Uterus (tissue), 3 donors: ENCODE measurements at regions not wholly inside any gene's neighbourhood (a gene's known extent, or its start where the extent isn't known, plus 50 kb on each side); places are given as distances from the start of the nearest gene placed in this dataset.

Experiments
- DNase-seq, 2 donors: peaks; one replicate each; pipeline ENCODE4 v3.0.0-alpha.2; 2019 to 2020
- H3K27ac ChIP-seq, 2 donors: fragments of 200-600 bp; sonication (generic); 1 replicate in 1 of 2; 2 replicates in 1 of 2; pipeline ENCODE4 v1.5.1; 2016 to 2018
- H3K27me3 ChIP-seq, 2 donors: fragments of 200-600 bp; sonication (generic); one replicate each; pipeline ENCODE4 v1.5.1; 2018 to 2019; ENCODE audit warnings: control low read depth in 1 of 2
- H3K36me3 ChIP-seq, 2 donors: fragments of 200-600 bp; sonication (generic); one replicate each; pipeline ENCODE4 v1.5.1; 2019; ENCODE audit warnings: control low read depth in 1 of 2
- H3K4me1 ChIP-seq, 2 donors: fragments of 200-600 bp; sonication (generic); one replicate each; pipeline ENCODE4 v1.5.1; 2018 to 2019; ENCODE audit warnings: control low read depth in 1 of 2
- H3K4me3 ChIP-seq, 2 donors: fragments of 200-600 bp; sonication (generic); 1 replicate in 1 of 2; 2 replicates in 1 of 2; pipeline ENCODE4 v1.5.1; 2018 to 2019; ENCODE audit warnings: mild to moderate bottlenecking in 1 of 2
- H3K9me3 ChIP-seq, 2 donors: fragments of 200-600 bp; sonication (generic); one replicate each; pipeline ENCODE4 v1.5.1; 2019; ENCODE audit warnings: control low read depth in 1 of 2
- POLR2A ChIP-seq, 2 donors: fragments of 450-650 bp; IDR thresholded peaks; one replicate each; pipeline ENCODE4 v1.6.1; 2016; ENCODE audit warnings: antibody characterized with exemption in 2 of 2, mild to moderate bottlenecking in 1 of 2, moderate library complexity in 1 of 2
- intact Hi-C: fragments of 100-400 bp; cut with DNase I; formaldehyde crosslinking; loops from one replicate; pipeline ENCODE4 v1.15.1; 2023; ENCODE audit warnings: low total_unique reads
- TF ChIP-seq, protein P1 (sequence below), 4 experiments: fragments of 200-600 bp in 2 of 4; fragments of 450-650 bp in 2 of 4; sonication (generic) in 2 of 4; IDR thresholded peaks; one replicate each; pipeline ENCODE4 v1.5.1; 2016 to 2019; ENCODE audit warnings: antibody characterized with exemption in 4 of 4, mild to moderate bottlenecking in 2 of 4, moderate library complexity in 1 of 4
- donor health status: DM: yes; HTN: yes; CAD: no.

DNA sequence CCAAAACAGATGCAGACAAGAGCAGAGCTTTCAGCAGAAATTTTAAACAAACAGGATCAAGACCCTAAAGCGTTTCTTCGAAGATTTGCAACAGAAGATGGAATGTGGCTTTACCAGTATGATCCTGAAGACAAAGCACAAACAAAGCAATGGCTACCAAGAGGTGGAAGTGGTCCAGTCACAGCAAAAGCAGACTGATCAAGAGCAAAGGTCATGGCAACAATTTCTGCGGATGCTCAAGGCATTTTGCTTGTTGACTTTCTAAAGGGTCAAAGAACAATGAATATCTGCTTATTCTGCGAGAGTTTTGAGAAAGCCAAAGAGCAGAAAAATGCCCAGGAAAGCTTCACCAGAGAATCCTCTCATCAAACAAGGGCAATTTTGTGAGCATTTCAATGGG lies 130.4 kb downstream of the MBL2 start:
- intact Hi-C loops, result no loop called here
- H3K36me3 ChIP-seq, result no peaks in the 10 kb centered on the region
- DNase-seq, result no peak
- no peaks in the 10 kb centered on the region for H3K27me3 ChIP-seq
- TF ChIP-seq POLR2A (IDR thresholded peaks at IDR 0.05), result no peak
- TF ChIP-seq, protein P1, sequence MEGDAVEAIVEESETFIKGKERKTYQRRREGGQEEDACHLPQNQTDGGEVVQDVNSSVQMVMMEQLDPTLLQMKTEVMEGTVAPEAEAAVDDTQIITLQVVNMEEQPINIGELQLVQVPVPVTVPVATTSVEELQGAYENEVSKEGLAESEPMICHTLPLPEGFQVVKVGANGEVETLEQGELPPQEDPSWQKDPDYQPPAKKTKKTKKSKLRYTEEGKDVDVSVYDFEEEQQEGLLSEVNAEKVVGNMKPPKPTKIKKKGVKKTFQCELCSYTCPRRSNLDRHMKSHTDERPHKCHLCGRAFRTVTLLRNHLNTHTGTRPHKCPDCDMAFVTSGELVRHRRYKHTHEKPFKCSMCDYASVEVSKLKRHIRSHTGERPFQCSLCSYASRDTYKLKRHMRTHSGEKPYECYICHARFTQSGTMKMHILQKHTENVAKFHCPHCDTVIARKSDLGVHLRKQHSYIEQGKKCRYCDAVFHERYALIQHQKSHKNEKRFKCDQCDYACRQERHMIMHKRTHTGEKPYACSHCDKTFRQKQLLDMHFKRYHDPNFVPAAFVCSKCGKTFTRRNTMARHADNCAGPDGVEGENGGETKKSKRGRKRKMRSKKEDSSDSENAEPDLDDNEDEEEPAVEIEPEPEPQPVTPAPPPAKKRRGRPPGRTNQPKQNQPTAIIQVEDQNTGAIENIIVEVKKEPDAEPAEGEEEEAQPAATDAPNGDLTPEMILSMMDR (IDR thresholded peaks at IDR 0.05), result no peak
- H3K27ac ChIP-seq, result no peak overlapping the region
- no peaks in the 10 kb centered on the region for H3K4me1 ChIP-seq
- no peaks in the 10 kb centered on the region for H3K9me3 ChIP-seq
- no peak overlapping the region for H3K4me3 ChIP-seq

DNA sequence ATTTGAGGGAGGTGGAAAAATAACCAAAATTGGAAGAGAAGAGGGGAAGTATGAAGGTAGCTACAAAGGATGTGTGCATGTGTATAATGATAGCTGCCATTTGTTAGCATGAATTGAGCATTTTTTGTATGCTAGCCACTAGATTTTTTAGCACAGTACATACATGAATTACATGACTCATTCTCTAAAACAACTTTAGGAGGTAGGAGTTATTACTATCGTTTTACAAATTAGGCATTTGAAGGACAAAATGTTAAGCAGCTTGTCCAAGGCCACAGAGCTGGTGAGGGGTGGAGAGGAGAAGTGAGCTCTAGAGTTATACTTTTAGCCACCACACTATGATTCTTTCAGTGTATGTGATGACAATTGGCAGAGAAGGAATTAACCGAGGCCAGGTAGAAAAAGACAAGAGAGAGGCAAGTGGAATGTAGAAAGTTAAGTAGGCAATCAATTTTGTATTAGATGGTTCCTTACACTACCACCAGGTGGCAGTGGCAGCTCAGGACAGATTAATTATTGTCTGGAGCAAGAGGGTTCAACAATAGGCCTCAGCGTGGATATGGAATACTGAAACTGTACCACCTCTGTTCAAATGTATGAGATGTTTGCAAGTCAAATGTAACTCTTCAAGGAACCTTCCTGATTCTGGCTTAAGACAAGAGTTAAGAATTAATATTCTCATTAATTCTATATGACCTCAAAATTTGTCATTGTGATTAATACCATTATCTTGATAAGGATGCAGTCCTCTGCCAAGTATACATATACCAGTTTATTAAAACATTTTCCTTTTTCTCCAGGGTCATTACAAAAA lies 128.0 kb downstream of the MBL2 start:
- no peak for DNase-seq
- no peak overlapping the region for H3K27ac ChIP-seq
- intact Hi-C loops, result no loop called here

DNA sequence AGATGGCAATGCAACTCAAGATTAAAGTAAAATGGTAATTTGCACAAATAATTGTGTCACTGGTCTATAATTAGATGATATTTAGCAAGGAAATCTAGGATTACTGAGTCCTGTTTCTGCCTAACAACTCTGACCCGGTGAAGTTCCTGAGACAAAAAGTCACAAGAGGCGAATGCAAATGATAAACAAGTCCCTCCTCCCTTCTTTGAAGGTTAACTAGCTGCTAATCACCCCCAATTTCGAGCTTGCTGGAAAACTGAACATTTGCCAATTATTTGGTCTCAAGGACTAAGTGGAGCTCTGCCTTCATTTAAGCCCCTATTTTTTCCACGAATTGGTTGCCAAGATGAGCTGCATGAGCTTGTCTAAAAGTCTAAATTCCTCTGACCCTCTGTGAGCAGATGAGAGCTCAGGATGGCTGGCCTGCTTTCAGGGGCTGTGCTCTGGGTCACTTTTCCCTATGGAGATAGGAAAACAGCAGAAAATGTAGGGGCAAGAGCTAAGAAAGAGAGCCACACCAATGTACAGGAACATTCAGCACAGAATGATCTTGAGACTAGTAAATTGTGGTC lies 127.3 kb downstream of the MBL2 start:
- intact Hi-C loops, result no loop called here
- no peak overlapping the region for H3K27ac ChIP-seq
- no peaks in the 10 kb centered on the region for H3K9me3 ChIP-seq
- no peaks in the 10 kb centered on the region for H3K27me3 ChIP-seq
- H3K36me3 ChIP-seq, result no peaks in the 10 kb centered on the region
- no peak overlapping the region for H3K4me3 ChIP-seq
- H3K4me1 ChIP-seq, result no peaks in the 10 kb centered on the region
- no peak for DNase-seq
- TF ChIP-seq, protein P1 (IDR thresholded peaks at IDR 0.05), result no peak
- TF ChIP-seq POLR2A (IDR thresholded peaks at IDR 0.05), result no peak

More for the DNA sequence above, 128.0 kb downstream of the MBL2 start:
- H3K4me1 ChIP-seq, result no peaks in the 10 kb centered on the region
- no peaks in the 10 kb centered on the region for H3K36me3 ChIP-seq
- no peaks in the 10 kb centered on the region for H3K27me3 ChIP-seq
- H3K9me3 ChIP-seq, result no peaks in the 10 kb centered on the region
- TF ChIP-seq POLR2A (IDR thresholded peaks at IDR 0.05), result no peak
- TF ChIP-seq, protein P1 (IDR thresholded peaks at IDR 0.05), result peak in 2 of 4 experiments; percentile 12 to 20
- no peak overlapping the region for H3K4me3 ChIP-seq

DNA sequence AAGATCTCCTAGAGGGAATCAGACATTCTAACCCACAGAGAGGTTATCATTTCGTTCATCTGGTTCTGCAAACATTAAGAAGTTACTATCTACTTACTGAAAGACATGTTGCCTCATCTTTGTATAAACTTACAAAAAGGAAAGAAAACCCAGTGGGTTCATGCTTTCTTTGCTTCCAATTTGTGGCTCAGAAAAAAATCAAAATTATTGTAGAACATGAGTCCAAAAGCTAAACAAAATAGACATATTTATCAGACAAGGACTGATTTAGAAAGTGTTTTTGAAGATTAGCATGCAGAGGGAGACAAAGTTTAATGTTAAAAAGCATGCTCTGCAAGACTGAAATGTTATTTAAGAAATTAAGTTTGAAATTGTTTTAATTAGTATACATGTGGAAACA lies 123.1 kb downstream of the MBL2 start:
- intact Hi-C loops, result no loop called here

DNA sequence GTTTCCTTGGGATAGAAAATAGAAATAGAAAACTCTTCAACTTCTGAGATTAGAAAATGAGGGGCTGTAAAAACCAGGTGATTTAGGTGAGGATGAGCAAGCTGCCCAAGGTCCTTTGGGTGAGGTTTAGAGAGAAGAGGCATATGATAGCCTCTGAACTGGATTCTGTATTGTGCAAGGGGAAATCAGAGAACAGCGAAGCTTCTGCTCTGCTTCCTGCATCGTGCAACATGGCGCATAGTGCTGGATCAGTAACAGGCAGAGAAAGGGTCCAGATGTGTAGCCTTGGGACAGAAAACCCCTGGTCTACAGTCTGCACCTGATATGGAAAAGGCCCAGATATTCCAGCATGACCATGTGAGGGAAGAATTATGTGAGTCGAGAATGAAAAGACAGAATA lies 121.7 kb downstream of the MBL2 start:
- H3K27me3 ChIP-seq, result no peaks in the 10 kb centered on the region
- no peak for DNase-seq
- no peak for TF ChIP-seq POLR2A (IDR thresholded peaks at IDR 0.05)
- TF ChIP-seq, protein P1 (IDR thresholded peaks at IDR 0.05), result no peak
- intact Hi-C loops, result no loop called here
- no peaks in the 10 kb centered on the region for H3K36me3 ChIP-seq
- H3K4me1 ChIP-seq, result no peaks in the 10 kb centered on the region
- no peaks in the 10 kb centered on the region for H3K9me3 ChIP-seq
- no peak overlapping the region for H3K27ac ChIP-seq
- no peak overlapping the region for H3K4me3 ChIP-seq

More for the DNA sequence above, 123.1 kb downstream of the MBL2 start:
- no peak overlapping the region for H3K27ac ChIP-seq
- no peak overlapping the region for H3K4me3 ChIP-seq
- H3K36me3 ChIP-seq, result no peaks in the 10 kb centered on the region
- H3K9me3 ChIP-seq, result no peaks in the 10 kb centered on the region
- TF ChIP-seq, protein P1 (IDR thresholded peaks at IDR 0.05), result no peak
- no peak for TF ChIP-seq POLR2A (IDR thresholded peaks at IDR 0.05)
- H3K27me3 ChIP-seq, result no peaks in the 10 kb centered on the region
- no peaks in the 10 kb centered on the region for H3K4me1 ChIP-seq
- no peak for DNase-seq
